ENCODE measurements at regions not wholly inside any gene's neighbourhood (a gene's known extent, or its start where the extent isn't known, plus 50 kb on each side); places are given as distances from the start of the nearest gene placed in this dataset.

DNA sequence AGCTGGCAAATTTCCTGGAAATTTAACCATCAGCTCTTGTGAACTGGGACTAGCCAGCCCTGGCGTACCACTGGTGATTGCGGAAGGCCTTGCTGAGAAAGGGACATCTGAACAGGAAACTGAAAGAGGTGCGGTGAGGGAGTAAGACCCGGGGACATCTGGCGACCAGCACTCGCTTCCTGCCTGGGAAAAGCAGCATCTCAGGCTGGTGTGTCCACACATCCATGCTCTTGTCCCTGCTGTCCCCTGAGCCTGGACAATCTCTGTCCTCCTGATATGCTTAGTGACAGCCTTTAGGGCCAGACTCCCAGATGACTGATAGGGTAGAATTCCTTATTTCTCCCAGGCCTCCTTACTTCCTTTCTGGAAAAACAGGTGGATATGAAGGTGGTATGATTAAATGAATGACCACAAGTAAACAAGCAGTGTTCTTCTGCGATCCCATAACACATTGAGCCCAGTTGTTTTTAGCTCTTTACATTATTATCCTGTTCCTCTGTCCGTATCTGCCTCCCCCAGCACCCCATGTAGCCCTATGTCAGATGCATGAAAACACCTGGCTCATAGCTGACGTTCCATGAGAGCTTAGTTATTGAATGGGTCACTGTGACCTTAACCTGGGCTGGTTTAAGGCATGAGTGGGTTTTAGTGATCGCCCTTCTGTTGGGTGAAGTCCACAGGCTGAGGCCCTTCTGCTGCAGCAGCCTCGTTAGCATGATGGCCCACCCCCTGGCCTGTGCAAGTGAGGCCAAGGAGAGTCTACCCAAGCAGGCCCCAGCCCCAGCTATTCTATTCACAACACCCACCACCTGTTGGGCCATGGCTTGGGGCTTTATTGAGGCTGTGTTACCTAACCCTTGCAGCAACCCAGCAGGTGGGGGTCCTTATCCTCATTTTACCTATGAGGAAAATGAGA is 76.1 kb upstream of the GADD45A start:
- Histone ChIP-seq H4K91ac (ENCODE audit: insufficient read length, low read depth, low read length) (no peak overlapping the region), H2BK20ac (ENCODE audit: low read depth, low read length, poor library complexity, severe bottlenecking) (no peak overlapping the region), H3K4me1 (ENCODE audit: insufficient read depth, low read length) (no peaks in the 10 kb centered on the region), H3K56ac (ENCODE audit: insufficient read length, low read depth, low read length) (no peak overlapping the region), H2BK5ac (ENCODE audit: insufficient read length, low read length) (no peak overlapping the region), H3K9me3 (ENCODE audit: control insufficient read depth, low read depth, low read length) (no peaks in the 10 kb centered on the region), H3K18ac (ENCODE audit: insufficient read length, low read depth, low read length) (no peak overlapping the region), H3T11ph (ENCODE audit: low read length) (no peak overlapping the region), H2AK5ac (ENCODE audit: insufficient read length, low read length) (no peak overlapping the region), H3K14ac (ENCODE audit: insufficient read depth, low read length) (no peak overlapping the region), H4K8ac (replicated peaks; ENCODE audit: insufficient read length, low read depth, low read length) (no peak overlapping the region), H3K4me2 (ENCODE audit: insufficient read depth, insufficient read length, low read length) (no peak overlapping the region), H3K4ac (ENCODE audit: low read depth, low read length) (no peak overlapping the region), H2BK120ac (ENCODE audit: low read depth, low read length, poor library complexity, severe bottlenecking) (no peak overlapping the region), H3K9ac (ENCODE audit: extremely low read depth, insufficient read length, low read length) (no peak overlapping the region), H2BK15ac (ENCODE audit: low read depth, low read length) (no peak overlapping the region), H2AFZ (ENCODE audit: low read length) (no peak overlapping the region), H2BK12ac (ENCODE audit: insufficient read length, low read depth, low read length) (no peak overlapping the region), H3K23me2 (ENCODE audit: insufficient read length, low read depth, low read length, poor library complexity, severe bottlenecking) (no peaks in the 10 kb centered on the region), H3K79me2 (ENCODE audit: insufficient read depth, low read length) (no peaks in the 10 kb centered on the region), H3K27me3 (ENCODE audit: insufficient read depth, low read length) (no peaks in the 10 kb centered on the region), H3K79me1 (ENCODE audit: insufficient read depth, low read depth, low read length, poor library complexity, severe bottlenecking) (no peaks in the 10 kb centered on the region), H3K27ac (ENCODE audit: insufficient read length, low read depth, low read length) (no peak overlapping the region), H4K5ac (ENCODE audit: insufficient read length, low read depth, low read length) (no peak overlapping the region), H4K20me1 (ENCODE audit: control insufficient read depth, insufficient read depth, insufficient read length) (no peaks in the 10 kb centered on the region), H3K23ac (ENCODE audit: insufficient read length, low read depth, low read length) (no peak overlapping the region)
- H3K27ac Mint-ChIP-seq = no peak overlapping the region; a peak in 1 of 7 replicates
- peaks cover 3% of the 10 kb centered on the region; the same call in 1 of the 2 replicates for H3K27me3 Mint-ChIP-seq (ENCODE audit: low read depth)
- no peak for DNase-seq
- H3K4me3 Mint-ChIP-seq = no peak overlapping the region
- H3K4me1 Mint-ChIP-seq = peaks cover 14 to 20% of the 10 kb centered on the region in 2 experiments
- no peaks in the 10 kb centered on the region for H3K9me3 Mint-ChIP-seq
- WGBS (ENCODE audit: extremely low coverage, insufficient read length, low lambda C conversion rate) = no CpG with 5 or more reads among the region's 11 CpGs
- H3K36me3 Mint-ChIP-seq (ENCODE audit: insufficient read depth in 1 of 3, low read depth in 3 of 3) = no peaks in the 10 kb centered on the region
- TF ChIP-seq, protein P1, sequence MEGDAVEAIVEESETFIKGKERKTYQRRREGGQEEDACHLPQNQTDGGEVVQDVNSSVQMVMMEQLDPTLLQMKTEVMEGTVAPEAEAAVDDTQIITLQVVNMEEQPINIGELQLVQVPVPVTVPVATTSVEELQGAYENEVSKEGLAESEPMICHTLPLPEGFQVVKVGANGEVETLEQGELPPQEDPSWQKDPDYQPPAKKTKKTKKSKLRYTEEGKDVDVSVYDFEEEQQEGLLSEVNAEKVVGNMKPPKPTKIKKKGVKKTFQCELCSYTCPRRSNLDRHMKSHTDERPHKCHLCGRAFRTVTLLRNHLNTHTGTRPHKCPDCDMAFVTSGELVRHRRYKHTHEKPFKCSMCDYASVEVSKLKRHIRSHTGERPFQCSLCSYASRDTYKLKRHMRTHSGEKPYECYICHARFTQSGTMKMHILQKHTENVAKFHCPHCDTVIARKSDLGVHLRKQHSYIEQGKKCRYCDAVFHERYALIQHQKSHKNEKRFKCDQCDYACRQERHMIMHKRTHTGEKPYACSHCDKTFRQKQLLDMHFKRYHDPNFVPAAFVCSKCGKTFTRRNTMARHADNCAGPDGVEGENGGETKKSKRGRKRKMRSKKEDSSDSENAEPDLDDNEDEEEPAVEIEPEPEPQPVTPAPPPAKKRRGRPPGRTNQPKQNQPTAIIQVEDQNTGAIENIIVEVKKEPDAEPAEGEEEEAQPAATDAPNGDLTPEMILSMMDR (conservative IDR thresholded peaks at IDR 0.05) = no peak

All from H9 (cell line).